MCF 10A (cell line): ENCODE measurements at regions not wholly inside any gene's neighbourhood (a gene's known extent, or its start where the extent isn't known, plus 50 kb on each side); places are given as distances from the start of the nearest gene placed in this dataset.

Experiments
- BruUV-seq: library from RNA; stranded (reverse); fragments of 400-500 nt; replicated peaks from 2 replicates; lab custom pipeline; 2021; lab: Mats Ljungman, UMichigan
- CTCF ChIA-PET: fragments of 300-600 bp; sonication (Branson Sonifier 250); formaldehyde crosslinking; extraction: SDS; loops from one replicate; lab custom pipeline; 2021; ENCODE audit warnings: antibody characterized with exemption, inconsistent platforms; lab: Yijun Ruan, JAX
- POLR2A ChIA-PET: fragments of 300-600, 350-650 bp; sonication (Branson Sonifier 250); formaldehyde crosslinking; extraction: SDS; loops from one replicate; lab custom pipeline; 2020; ENCODE audit warnings: antibody characterized with exemption, inconsistent platforms; lab: Yijun Ruan, JAX
- DNase-seq: peaks from one replicate; pipeline ENCODE4 v3.0.0-alpha.2; 2018; ENCODE audit not compliant: unreplicated experiment
- H3K27ac Mint-ChIP-seq: one replicate; pipeline ENCODE4 v1.8.0; 2022; ENCODE audit warnings: mild to moderate bottlenecking, low read depth, mixed read lengths; ENCODE audit not compliant: unreplicated experiment
- H3K27me3 Mint-ChIP-seq: one replicate; pipeline ENCODE4 v1.8.0; 2022; ENCODE audit warnings: mixed read lengths; ENCODE audit not compliant: insufficient read depth, unreplicated experiment
- H3K36me3 Mint-ChIP-seq: one replicate; pipeline ENCODE4 v1.8.0; 2022; ENCODE audit warnings: mild to moderate bottlenecking, moderate library complexity, mixed read lengths; ENCODE audit not compliant: insufficient read depth, unreplicated experiment
- H3K4me1 Mint-ChIP-seq: one replicate; pipeline ENCODE4 v1.8.0; 2022; ENCODE audit warnings: mixed read lengths; ENCODE audit not compliant: insufficient read depth, unreplicated experiment
- H3K4me3 Mint-ChIP-seq: one replicate; pipeline ENCODE4 v1.8.0; 2022; ENCODE audit warnings: mild to moderate bottlenecking, moderate library complexity, mixed read lengths; ENCODE audit not compliant: unreplicated experiment
- H3K9me3 Mint-ChIP-seq: one replicate; pipeline ENCODE4 v1.8.0; 2022; ENCODE audit warnings: mixed read lengths; ENCODE audit not compliant: unreplicated experiment
- CTCF ChIP-seq: fragments of 200-600 bp; IDR thresholded peaks from one replicate; pipeline ENCODE4 v1.8.0; 2022; ENCODE audit warnings: antibody characterized with exemption, mild to moderate bottlenecking; ENCODE audit not compliant: unreplicated experiment
- intact Hi-C: fragments of 100-400 bp; cut with micrococcal nuclease; formaldehyde crosslinking; loops from 2 replicates; pipeline ENCODE4 v1.14.1; 2022

DNA sequence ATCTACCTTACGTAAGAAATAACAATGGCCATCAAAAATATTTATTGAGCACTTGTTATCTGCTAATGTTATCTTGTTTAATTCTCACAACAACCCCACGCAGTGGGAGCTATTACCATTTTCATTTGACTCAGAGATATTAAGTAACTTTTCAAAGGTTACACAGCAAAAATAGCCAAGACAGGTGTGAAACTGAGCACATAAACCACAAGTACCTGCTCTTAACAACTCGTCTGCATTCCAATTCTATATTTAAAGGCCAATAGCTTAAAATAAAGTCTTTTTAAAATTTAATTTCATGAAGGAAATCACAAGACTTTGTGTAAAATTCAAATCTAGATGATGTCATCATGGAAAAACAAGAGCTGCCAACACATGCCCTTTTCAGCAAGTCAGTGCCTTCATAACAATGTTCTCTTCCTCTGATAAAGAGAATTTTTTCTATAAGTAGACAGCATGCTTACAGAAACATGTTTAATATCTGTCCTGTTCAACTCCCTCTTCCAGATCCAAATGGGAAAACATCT lies 111.6 kb downstream of the MED10 start:
- Mint-ChIP-seq H3K9me3 (no peaks in the 10 kb centered on the region), H3K4me1 (no peaks in the 10 kb centered on the region), H3K27ac (no peak overlapping the region), H3K36me3 (no peaks in the 10 kb centered on the region), H3K4me3 (no peak overlapping the region), H3K27me3 (peaks cover 39% of the 10 kb centered on the region)
- intact Hi-C loops: no loop called here
- no peak for TF ChIP-seq CTCF
- ChIA-PET POLR2A (interaction anchor here (1.4 kb wide), 1 partner anchor 16 kb away, joined by 3 read pairs; no protein-coding TSS in a partner anchor), CTCF (no interaction called here)
- BruUV-seq: no TSS peak
- DNase-seq: no peak

- Mint-ChIP-seq H3K27me3 (peaks cover 39% of the 10 kb centered on the region), H3K4me3 (no peak overlapping the region), H3K9me3 (no peaks in the 10 kb centered on the region), H3K36me3 (no peaks in the 10 kb centered on the region), H3K4me1 (no peaks in the 10 kb centered on the region), H3K27ac (no peak overlapping the region)
- intact Hi-C loops: no loop called here
- POLR2A ChIA-PET: no interaction called here
- DNase-seq: no peak
- no TSS peak for BruUV-seq
- no peak for TF ChIP-seq CTCF
- CTCF ChIA-PET: no interaction called here
Observed at GRCh38 chr5:6264394-6264793, 114.0 kb downstream of the MED10 start.

GRCh38 chr5:6262651-6263363 lies 115.5 kb downstream of the MED10 start:
- no peak for DNase-seq
- BruUV-seq: no TSS peak
- TF ChIP-seq CTCF: no peak
- H3K27me3 Mint-ChIP-seq: peaks cover 40% of the 10 kb centered on the region
- H3K27ac Mint-ChIP-seq: no peak overlapping the region
- CTCF ChIA-PET: interaction anchor here (0.7 kb wide), 1 partner anchor 772 kb away, joined by 3 read pairs; no protein-coding TSS in a partner anchor
- POLR2A ChIA-PET: no interaction called here
- H3K4me1 Mint-ChIP-seq: no peaks in the 10 kb centered on the region
- no peaks in the 10 kb centered on the region for H3K36me3 Mint-ChIP-seq
- H3K9me3 Mint-ChIP-seq: no peaks in the 10 kb centered on the region
- no peak overlapping the region for H3K4me3 Mint-ChIP-seq
- intact Hi-C loops: no loop called here

- no TSS peak for BruUV-seq
- TF ChIP-seq CTCF: no peak
- intact Hi-C loops: no loop called here
- Mint-ChIP-seq H3K27ac (no peak overlapping the region), H3K9me3 (peaks cover 7% of the 10 kb centered on the region), H3K4me1 (no peaks in the 10 kb centered on the region), H3K4me3 (no peak overlapping the region), H3K36me3 (peaks cover 5% of the 10 kb centered on the region), H3K27me3 (peaks cover 39% of the 10 kb centered on the region)
- no peak for DNase-seq
- ChIA-PET CTCF (interaction anchor here (1.2 kb wide), 1 partner anchor 767 kb away, joined by 3 read pairs; no protein-coding TSS in a partner anchor), POLR2A (interaction anchor here (0.6 to 0.9 kb wide), 2 partner anchors 16 to 662 kb away, joined by 3 read pairs; no protein-coding TSS in a partner anchor)
Observed at GRCh38 chr5:6261668-6262067, 116.7 kb downstream of the MED10 start.
